ENCODE measurements at regions not wholly inside any gene's neighbourhood (a gene's known extent, or its start where the extent isn't known, plus 50 kb on each side); places are given as distances from the start of the nearest gene placed in this dataset.

GRCh38 chr15:97146929-97147870, 813.3 kb upstream of the ARRDC4 start:
- Mint-ChIP-seq H3K4me3 (no peak overlapping the region), H3K36me3 (no peaks in the 10 kb centered on the region), H3K4me1 (no peaks in the 10 kb centered on the region)

GRCh38 chr15:97153356-97153965, 807.0 kb upstream of the ARRDC4 start:
- no peaks in the 10 kb centered on the region for H3K4me1 Mint-ChIP-seq
- peaks cover 10% of the 10 kb centered on the region for H3K9me3 Mint-ChIP-seq
- H3K27me3 Mint-ChIP-seq = no peaks in the 10 kb centered on the region
- no peaks in the 10 kb centered on the region for H3K36me3 Mint-ChIP-seq
- H3K27ac Mint-ChIP-seq = no peak overlapping the region
- H3K4me3 Mint-ChIP-seq = no peak overlapping the region

More at GRCh38 chr15:97146929-97147870, 813.3 kb upstream of the ARRDC4 start:
- Mint-ChIP-seq H3K27me3 (no peaks in the 10 kb centered on the region), H3K9me3 (peaks cover 9% of the 10 kb centered on the region), H3K27ac (no peak overlapping the region)

- no peaks in the 10 kb centered on the region for H3K4me1 Mint-ChIP-seq
- no peak overlapping the region for H3K27ac Mint-ChIP-seq
- peaks cover 4% of the 10 kb centered on the region for H3K9me3 Mint-ChIP-seq
- H3K36me3 Mint-ChIP-seq = no peaks in the 10 kb centered on the region
- H3K4me3 Mint-ChIP-seq = no peak overlapping the region
- H3K27me3 Mint-ChIP-seq = no peaks in the 10 kb centered on the region
These were observed 803.7 kb upstream of the ARRDC4 start for GRCh38 chr15:97156739-97157265.

GRCh38 chr15:97162805-97163495, 797.6 kb upstream of the ARRDC4 start:
- Mint-ChIP-seq H3K36me3 (no peaks in the 10 kb centered on the region), H3K4me1 (no peaks in the 10 kb centered on the region), H3K27me3 (no peaks in the 10 kb centered on the region), H3K9me3 (no peaks in the 10 kb centered on the region), H3K4me3 (no peak overlapping the region), H3K27ac (no peak overlapping the region)

- Mint-ChIP-seq H3K27me3 (no peaks in the 10 kb centered on the region), H3K4me3 (no peak overlapping the region), H3K36me3 (no peaks in the 10 kb centered on the region), H3K4me1 (no peaks in the 10 kb centered on the region), H3K27ac (no peak overlapping the region), H3K9me3 (no peaks in the 10 kb centered on the region)
These were observed 795.3 kb upstream of the ARRDC4 start for GRCh38 chr15:97165205-97165604.

- no peak overlapping the region for H3K4me3 Mint-ChIP-seq
- H3K27ac Mint-ChIP-seq = no peak overlapping the region
- no peaks in the 10 kb centered on the region for H3K36me3 Mint-ChIP-seq
- no peaks in the 10 kb centered on the region for H3K4me1 Mint-ChIP-seq
- no peaks in the 10 kb centered on the region for H3K27me3 Mint-ChIP-seq
- H3K9me3 Mint-ChIP-seq = no peaks in the 10 kb centered on the region
These were observed 791.6 kb upstream of the ARRDC4 start for GRCh38 chr15:97168704-97169475.

- H3K36me3 Mint-ChIP-seq = no peaks in the 10 kb centered on the region
- no peaks in the 10 kb centered on the region for H3K9me3 Mint-ChIP-seq
- no peak overlapping the region for H3K27ac Mint-ChIP-seq
- no peaks in the 10 kb centered on the region for H3K4me1 Mint-ChIP-seq
- no peak overlapping the region for H3K4me3 Mint-ChIP-seq
- H3K27me3 Mint-ChIP-seq = peaks cover 3% of the 10 kb centered on the region
These were observed 788.9 kb upstream of the ARRDC4 start for GRCh38 chr15:97171556-97171955.

GRCh38 chr15:97174886-97175540, 785.5 kb upstream of the ARRDC4 start:
- Mint-ChIP-seq H3K4me1 (no peaks in the 10 kb centered on the region), H3K9me3 (no peaks in the 10 kb centered on the region)

GRCh38 chr15:97177151-97177577, 783.3 kb upstream of the ARRDC4 start:
- H3K27ac Mint-ChIP-seq = no peak overlapping the region
- H3K9me3 Mint-ChIP-seq = no peaks in the 10 kb centered on the region
- no peak overlapping the region for H3K4me3 Mint-ChIP-seq
- peaks cover 3% of the 10 kb centered on the region for H3K27me3 Mint-ChIP-seq
- no peaks in the 10 kb centered on the region for H3K4me1 Mint-ChIP-seq
- H3K36me3 Mint-ChIP-seq = no peaks in the 10 kb centered on the region

More at GRCh38 chr15:97174886-97175540, 785.5 kb upstream of the ARRDC4 start:
- H3K4me3 Mint-ChIP-seq = no peak overlapping the region
- H3K27me3 Mint-ChIP-seq = peaks cover 3% of the 10 kb centered on the region
- H3K27ac Mint-ChIP-seq = no peak overlapping the region
- no peaks in the 10 kb centered on the region for H3K36me3 Mint-ChIP-seq

GRCh38 chr15:97182581-97182980, 777.9 kb upstream of the ARRDC4 start:
- no peaks in the 10 kb centered on the region for H3K4me1 Mint-ChIP-seq
- no peak overlapping the region for H3K27ac Mint-ChIP-seq
- no peaks in the 10 kb centered on the region for H3K36me3 Mint-ChIP-seq
- H3K4me3 Mint-ChIP-seq = no peak overlapping the region
- no peaks in the 10 kb centered on the region for H3K27me3 Mint-ChIP-seq
- H3K9me3 Mint-ChIP-seq = peaks cover 8% of the 10 kb centered on the region

- Mint-ChIP-seq H3K36me3 (no peaks in the 10 kb centered on the region), H3K4me3 (no peak overlapping the region), H3K27me3 (no peaks in the 10 kb centered on the region), H3K4me1 (no peaks in the 10 kb centered on the region), H3K27ac (no peak overlapping the region), H3K9me3 (no peaks in the 10 kb centered on the region)
These were observed 771.2 kb upstream of the ARRDC4 start for GRCh38 chr15:97189162-97189780.

- H3K36me3 Mint-ChIP-seq = no peaks in the 10 kb centered on the region
- H3K27ac Mint-ChIP-seq = no peak overlapping the region
- no peaks in the 10 kb centered on the region for H3K9me3 Mint-ChIP-seq
- no peaks in the 10 kb centered on the region for H3K4me1 Mint-ChIP-seq
- no peak overlapping the region for H3K4me3 Mint-ChIP-seq
- no peaks in the 10 kb centered on the region for H3K27me3 Mint-ChIP-seq
These were observed 765.8 kb upstream of the ARRDC4 start for GRCh38 chr15:97194750-97195149.

- Mint-ChIP-seq H3K27ac (no peak overlapping the region), H3K27me3 (no peaks in the 10 kb centered on the region), H3K4me1 (no peaks in the 10 kb centered on the region), H3K9me3 (no peaks in the 10 kb centered on the region), H3K4me3 (no peak overlapping the region), H3K36me3 (no peaks in the 10 kb centered on the region)
These were observed 764.2 kb upstream of the ARRDC4 start for GRCh38 chr15:97196048-97197014.

Measured in activated naive CD4-positive, alpha-beta T cell treated with anti-CD3 and anti-CD28 coated beads, Interleukin-2, amount 50 U/mL, for 24 hours (primary cell).